SK-N-SH (cell line): ENCODE measurements at regions not wholly inside any gene's neighbourhood (a gene's known extent, or its start where the extent isn't known, plus 50 kb on each side); places are given as distances from the start of the nearest gene placed in this dataset.
A peak's percentile ranks its signal among the peaks of the same experiment; 100 is the strongest.

Experiments
- EZH2phosphoT487 ChIP-seq: fragments of 200-600 bp; sonication (generic); IDR thresholded peaks from 2 replicates; pipeline ENCODE4 v1.6.1; 2017; ENCODE audit warnings: low read depth, mixed run types, mild to moderate bottlenecking, antibody characterized with exemption, moderate library complexity, borderline replicate concordance
- FOXM1 ChIP-seq: IDR thresholded peaks from 2 replicates; pipeline ENCODE4 v1.4.0; 2012; ENCODE audit warnings: low read depth, mild to moderate bottlenecking
- GATA2 ChIP-seq: sonication (generic); formaldehyde crosslinking; IDR thresholded peaks from 2 replicates; pipeline ENCODE4 v1.5.0; 2020; ENCODE audit warnings: mild to moderate bottlenecking, missing genetic modification reagents
- JUND ChIP-seq: IDR thresholded peaks from 2 replicates; pipeline ENCODE4 v1.4.0; 2012
- NFIC ChIP-seq: IDR thresholded peaks from 2 replicates; pipeline ENCODE4 v1.4.0; 2012; ENCODE audit warnings: borderline replicate concordance
- RFX5 ChIP-seq: IDR thresholded peaks from 2 replicates; pipeline ENCODE4 v1.6.1; 2012; ENCODE audit warnings: mild to moderate bottlenecking, improper control_type of control experiment, low read length
- SIN3A ChIP-seq: IDR thresholded peaks from 2 replicates; pipeline ENCODE4 v1.6.1; 2012; ENCODE audit warnings: low read depth, mild to moderate bottlenecking, low read length, moderate library complexity, borderline replicate concordance
- TAF1 ChIP-seq: IDR thresholded peaks from 2 replicates; pipeline ENCODE4 v1.6.1; 2012; ENCODE audit warnings: low read depth, mild to moderate bottlenecking, low read length, moderate library complexity, borderline replicate concordance
- USF2 ChIP-seq: fragments of 150-350 bp; IDR thresholded peaks from 2 replicates; pipeline ENCODE4 v1.6.1; 2017; ENCODE audit warnings: antibody characterized with exemption, low read length, low read depth, borderline replicate concordance
- YY1 ChIP-seq: IDR thresholded peaks from 2 replicates; pipeline ENCODE4 v1.4.0; 2012; ENCODE audit warnings: low read depth, mild to moderate bottlenecking
- ZBTB33 ChIP-seq: IDR thresholded peaks from 2 replicates; pipeline ENCODE4 v1.4.0; 2012; ENCODE audit warnings: low read depth, borderline replicate concordance
- TF ChIP-seq, protein P1 (sequence below): IDR thresholded peaks from 2 replicates; pipeline ENCODE4; 2012
- TF ChIP-seq, protein P2 (sequence below): IDR thresholded peaks from 2 replicates; pipeline ENCODE4 v1.6.1; 2012; ENCODE audit warnings: mild to moderate bottlenecking, low read depth, low read length, moderate library complexity

DNA sequence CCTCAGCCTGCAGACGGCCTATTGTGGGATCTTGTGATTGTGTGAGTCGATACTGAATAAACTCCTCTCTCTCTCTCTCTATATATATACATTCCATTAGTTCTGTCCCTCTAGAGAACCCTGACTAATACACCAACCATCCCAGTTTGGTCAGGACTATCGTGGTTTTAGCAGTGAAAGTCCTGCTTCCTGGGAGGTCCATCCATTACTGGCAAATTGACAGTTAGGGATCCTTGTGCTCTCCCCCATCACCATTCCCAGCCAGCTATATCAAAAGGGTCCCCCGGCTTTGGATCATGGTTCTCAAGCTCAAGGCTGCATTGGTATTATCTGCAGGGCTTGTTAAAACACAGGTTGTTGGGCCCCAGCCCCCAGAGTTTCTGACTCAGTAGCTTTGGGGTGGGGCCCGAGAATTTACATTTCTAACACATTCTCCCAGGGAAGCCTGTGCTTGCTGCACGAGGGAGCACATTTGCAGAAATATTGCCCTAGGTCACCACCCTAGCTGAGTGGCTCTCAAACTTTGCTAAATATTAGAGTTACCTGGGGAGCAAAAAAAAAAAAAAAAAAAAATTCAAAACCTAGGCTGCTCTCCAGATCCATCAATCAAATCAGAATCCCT is 899.1 kb upstream of the AUTS2 start (continued):
- peak; percentile 68 for TF ChIP-seq ZBTB33
- TF ChIP-seq, protein P1, sequence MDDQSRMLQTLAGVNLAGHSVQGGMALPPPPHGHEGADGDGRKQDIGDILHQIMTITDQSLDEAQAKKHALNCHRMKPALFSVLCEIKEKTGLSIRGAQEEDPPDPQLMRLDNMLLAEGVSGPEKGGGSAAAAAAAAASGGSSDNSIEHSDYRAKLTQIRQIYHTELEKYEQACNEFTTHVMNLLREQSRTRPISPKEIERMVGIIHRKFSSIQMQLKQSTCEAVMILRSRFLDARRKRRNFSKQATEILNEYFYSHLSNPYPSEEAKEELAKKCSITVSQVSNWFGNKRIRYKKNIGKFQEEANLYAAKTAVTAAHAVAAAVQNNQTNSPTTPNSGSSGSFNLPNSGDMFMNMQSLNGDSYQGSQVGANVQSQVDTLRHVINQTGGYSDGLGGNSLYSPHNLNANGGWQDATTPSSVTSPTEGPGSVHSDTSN, result peak; percentile 93
- TF ChIP-seq USF2, result no peak
- TF ChIP-seq RFX5, result no peak
- no peak for TF ChIP-seq TAF1
- no peak; the same call in 1 of the 2 replicates for TF ChIP-seq SIN3A
- no peak for TF ChIP-seq EZH2phosphoT487
- TF ChIP-seq JUND, result peak; percentile 93
- peak; percentile 90 for TF ChIP-seq NFIC
- TF ChIP-seq, protein P2, sequence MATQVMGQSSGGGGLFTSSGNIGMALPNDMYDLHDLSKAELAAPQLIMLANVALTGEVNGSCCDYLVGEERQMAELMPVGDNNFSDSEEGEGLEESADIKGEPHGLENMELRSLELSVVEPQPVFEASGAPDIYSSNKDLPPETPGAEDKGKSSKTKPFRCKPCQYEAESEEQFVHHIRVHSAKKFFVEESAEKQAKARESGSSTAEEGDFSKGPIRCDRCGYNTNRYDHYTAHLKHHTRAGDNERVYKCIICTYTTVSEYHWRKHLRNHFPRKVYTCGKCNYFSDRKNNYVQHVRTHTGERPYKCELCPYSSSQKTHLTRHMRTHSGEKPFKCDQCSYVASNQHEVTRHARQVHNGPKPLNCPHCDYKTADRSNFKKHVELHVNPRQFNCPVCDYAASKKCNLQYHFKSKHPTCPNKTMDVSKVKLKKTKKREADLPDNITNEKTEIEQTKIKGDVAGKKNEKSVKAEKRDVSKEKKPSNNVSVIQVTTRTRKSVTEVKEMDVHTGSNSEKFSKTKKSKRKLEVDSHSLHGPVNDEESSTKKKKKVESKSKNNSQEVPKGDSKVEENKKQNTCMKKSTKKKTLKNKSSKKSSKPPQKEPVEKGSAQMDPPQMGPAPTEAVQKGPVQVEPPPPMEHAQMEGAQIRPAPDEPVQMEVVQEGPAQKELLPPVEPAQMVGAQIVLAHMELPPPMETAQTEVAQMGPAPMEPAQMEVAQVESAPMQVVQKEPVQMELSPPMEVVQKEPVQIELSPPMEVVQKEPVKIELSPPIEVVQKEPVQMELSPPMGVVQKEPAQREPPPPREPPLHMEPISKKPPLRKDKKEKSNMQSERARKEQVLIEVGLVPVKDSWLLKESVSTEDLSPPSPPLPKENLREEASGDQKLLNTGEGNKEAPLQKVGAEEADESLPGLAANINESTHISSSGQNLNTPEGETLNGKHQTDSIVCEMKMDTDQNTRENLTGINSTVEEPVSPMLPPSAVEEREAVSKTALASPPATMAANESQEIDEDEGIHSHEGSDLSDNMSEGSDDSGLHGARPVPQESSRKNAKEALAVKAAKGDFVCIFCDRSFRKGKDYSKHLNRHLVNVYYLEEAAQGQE, result 0 out of 2 replicates have a peak, but pooled peaks have one; percentile 6
- no peak for TF ChIP-seq GATA2 (CRISPR knock-in tag)
- TF ChIP-seq FOXM1, result peak; percentile 47; the same call in 1 of the 2 replicates
- no peak for TF ChIP-seq YY1
